ENCODE measurements at regions not wholly inside any gene's neighbourhood (a gene's known extent, or its start where the extent isn't known, plus 50 kb on each side); places are given as distances from the start of the nearest gene placed in this dataset.
"Not testable (repeated sequence)": the region's sequence is repeated elsewhere in the genome, so short reads cannot be mapped to it uniquely, and the experiment has no call there.

DNA sequence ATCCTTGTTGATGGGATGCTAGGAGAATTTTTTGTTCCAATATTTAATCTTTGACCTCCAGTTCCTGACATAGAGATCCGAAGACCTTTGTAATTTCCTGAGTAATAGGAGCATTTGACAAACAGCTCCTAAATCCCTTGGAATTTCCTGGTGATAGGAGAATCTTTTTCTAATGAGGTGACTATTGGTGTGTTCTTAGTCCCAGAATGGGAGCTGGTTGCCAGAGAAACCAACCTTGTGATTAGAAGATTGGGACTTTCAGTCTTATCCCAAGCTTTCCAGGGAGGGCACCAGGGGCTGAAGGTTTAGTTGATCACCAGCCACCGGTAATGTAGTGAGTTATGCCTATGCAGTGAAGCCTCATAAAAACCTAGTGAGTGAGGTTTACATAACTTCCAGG lies 170.9 kb downstream of the KDM5D start:
- no peaks in the 10 kb centered on the region for H3K27me3 Mint-ChIP-seq
- H3K36me3 Mint-ChIP-seq (ENCODE audit: low read depth): peaks cover 32% of the 10 kb centered on the region

DNA sequence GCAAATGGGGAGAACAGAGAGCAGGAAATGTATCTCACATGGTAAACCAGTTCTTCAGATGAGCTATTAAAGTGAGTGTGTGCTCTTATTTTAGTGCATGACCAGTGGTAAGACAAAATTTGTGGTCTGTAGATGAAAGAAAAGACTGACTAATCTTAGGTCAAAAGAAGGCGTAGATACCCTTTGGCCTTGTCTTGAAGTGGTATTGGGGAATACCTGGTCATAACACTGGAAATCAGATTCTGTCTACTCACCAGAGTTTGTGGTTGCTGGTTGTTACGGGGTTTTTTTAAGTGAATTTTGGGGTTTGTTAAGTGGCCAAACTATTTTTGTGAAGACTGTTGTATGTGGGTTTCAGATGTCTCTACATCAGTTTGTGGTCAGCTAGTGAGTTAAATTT lies 173.5 kb downstream of the KDM5D start:
- Mint-ChIP-seq H3K9me3 (no peaks in the 10 kb centered on the region), H3K27me3 (no peaks in the 10 kb centered on the region), H3K36me3 (ENCODE audit: low read depth) (peaks cover 29% of the 10 kb centered on the region), H3K27ac (no peak overlapping the region), H3K4me3 (peak overlapping the region; percentile 61), H3K4me1 (peaks cover 46% of the 10 kb centered on the region)
- POLR2A ChIA-PET: no interaction called here
- CTCF ChIA-PET: no interaction called here
- no peak for DNase-seq

More for the DNA sequence above, 170.9 kb downstream of the KDM5D start:
- POLR2A ChIA-PET: no interaction called here
- Mint-ChIP-seq H3K4me3 (no peak overlapping the region), H3K27ac (no peak overlapping the region), H3K4me1 (peaks cover 42% of the 10 kb centered on the region), H3K9me3 (no peaks in the 10 kb centered on the region)
- CTCF ChIA-PET: no interaction called here
- DNase-seq: no peak

DNA sequence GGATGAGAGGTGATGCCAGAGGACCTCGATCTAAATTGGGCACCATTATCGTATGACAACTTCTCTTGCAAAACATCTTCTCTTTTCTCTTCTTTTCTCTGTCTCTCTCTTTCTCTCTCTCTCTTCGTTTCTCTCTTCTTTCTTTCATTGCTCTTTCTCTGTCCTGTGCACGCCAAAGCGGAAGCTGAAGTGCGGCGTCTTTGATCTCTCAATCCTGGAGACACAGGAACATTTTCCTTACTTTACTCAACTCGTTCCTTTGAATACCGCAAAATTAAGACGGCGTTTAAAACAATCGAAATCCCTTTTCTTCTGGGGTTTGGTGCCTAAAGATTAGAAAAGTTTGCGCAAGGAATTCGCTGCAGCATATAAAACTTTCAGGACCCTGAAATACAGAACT lies 176.6 kb downstream of the KDM5D start:
- peak overlapping the region; percentile 98 for H3K4me3 Mint-ChIP-seq
- ChIA-PET POLR2A (interaction anchor here (0.5 to 1.3 kb wide), 3 partner anchors 9 to 176 kb away, joined by 3 to 5 read pairs (median 3); partner anchors contain the start of gene KDM5D), CTCF (no interaction called here)
- H3K36me3 Mint-ChIP-seq (ENCODE audit: low read depth): peaks cover 24% of the 10 kb centered on the region
- H3K9me3 Mint-ChIP-seq: no peaks in the 10 kb centered on the region
- H3K27ac Mint-ChIP-seq: peak overlapping the region; percentile 100
- no peaks in the 10 kb centered on the region for H3K27me3 Mint-ChIP-seq
- peaks cover 34% of the 10 kb centered on the region for H3K4me1 Mint-ChIP-seq
- no peak for DNase-seq

DNA sequence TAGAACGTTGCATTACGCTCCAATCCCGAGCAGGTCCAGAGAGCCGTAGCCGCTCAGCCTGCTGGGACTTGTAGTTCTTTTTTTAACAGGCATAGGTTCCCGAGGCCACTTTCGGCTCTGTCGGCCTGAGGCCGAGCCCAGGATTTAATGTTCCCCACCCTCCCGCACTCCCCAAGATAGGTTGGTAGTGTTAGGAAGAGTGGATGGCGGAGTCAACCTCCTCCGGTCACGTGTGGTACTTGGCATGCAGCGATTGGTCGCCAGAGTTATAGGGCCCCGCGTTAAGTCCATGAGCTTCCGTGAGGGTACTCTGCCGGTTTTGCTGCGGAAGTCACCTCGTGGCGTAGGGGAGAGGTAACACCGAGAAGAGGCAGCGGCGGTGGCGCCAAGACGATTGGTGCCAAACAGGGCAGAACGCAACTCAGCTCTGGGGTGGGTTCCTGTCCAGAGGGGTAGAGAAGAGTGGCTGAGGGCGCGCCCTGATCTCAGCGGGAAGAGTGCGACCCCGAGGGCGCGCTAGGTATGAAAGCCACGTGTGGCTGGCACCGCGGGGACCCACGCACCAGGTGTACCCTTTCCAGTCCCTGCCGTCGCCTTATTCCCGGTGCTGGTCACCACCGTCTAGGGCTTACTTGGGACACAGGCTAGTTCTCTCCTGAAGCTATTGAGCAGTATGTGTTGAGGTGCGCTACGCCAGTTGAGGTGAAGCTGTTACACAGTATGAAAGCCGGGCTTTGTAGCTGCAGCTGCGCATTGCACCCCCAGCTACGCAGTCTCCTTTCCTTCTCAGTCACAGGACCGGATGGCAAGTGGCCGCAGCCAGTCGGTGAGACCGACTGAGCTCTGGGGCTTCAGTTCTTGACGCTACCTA lies 177.2 kb downstream of the KDM5D start:
- H3K27ac Mint-ChIP-seq: peak overlapping the region; percentile 100
- CTCF ChIA-PET: no interaction called here
- H3K9me3 Mint-ChIP-seq: no peaks in the 10 kb centered on the region
- peak; percentile 86 for DNase-seq
- POLR2A ChIA-PET: interaction anchor here (0.9 to 1.3 kb wide), 2 partner anchors 64 to 177 kb away, joined by 3 to 5 read pairs; partner anchors contain the start of gene KDM5D
- peaks cover 28% of the 10 kb centered on the region for H3K4me1 Mint-ChIP-seq
- peak overlapping the region; percentile 98 for H3K4me3 Mint-ChIP-seq
- H3K27me3 Mint-ChIP-seq: no peaks in the 10 kb centered on the region
- peaks cover 19% of the 10 kb centered on the region for H3K36me3 Mint-ChIP-seq (ENCODE audit: low read depth)

DNA sequence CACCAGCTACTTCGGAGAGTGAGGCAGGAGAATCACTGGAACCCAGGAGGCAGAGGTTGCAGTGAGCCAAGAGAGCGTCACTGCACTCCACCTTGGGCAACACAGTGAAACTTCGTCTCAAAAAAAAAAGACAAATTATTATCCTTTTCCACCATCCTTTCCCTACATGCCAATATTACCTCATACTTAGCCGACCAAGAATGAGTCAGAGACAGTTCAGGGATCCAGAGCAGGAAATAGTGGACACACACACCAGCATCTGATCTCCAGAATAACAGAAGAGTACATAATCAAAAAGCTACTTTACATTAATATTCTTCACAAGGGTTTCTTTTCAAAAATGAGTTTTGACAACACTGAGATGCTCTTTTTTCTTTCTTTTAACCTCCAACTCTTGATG lies 185.4 kb downstream of the KDM5D start:
- POLR2A ChIA-PET: no interaction called here
- Mint-ChIP-seq H3K9me3 (no peaks in the 10 kb centered on the region), H3K4me1 (no peaks in the 10 kb centered on the region), H3K36me3 (ENCODE audit: low read depth) (no peaks in the 10 kb centered on the region), H3K27ac (no peak overlapping the region), H3K27me3 (no peaks in the 10 kb centered on the region), H3K4me3 (no peak overlapping the region)
- CTCF ChIA-PET: no interaction called here
- no peak for DNase-seq

DNA sequence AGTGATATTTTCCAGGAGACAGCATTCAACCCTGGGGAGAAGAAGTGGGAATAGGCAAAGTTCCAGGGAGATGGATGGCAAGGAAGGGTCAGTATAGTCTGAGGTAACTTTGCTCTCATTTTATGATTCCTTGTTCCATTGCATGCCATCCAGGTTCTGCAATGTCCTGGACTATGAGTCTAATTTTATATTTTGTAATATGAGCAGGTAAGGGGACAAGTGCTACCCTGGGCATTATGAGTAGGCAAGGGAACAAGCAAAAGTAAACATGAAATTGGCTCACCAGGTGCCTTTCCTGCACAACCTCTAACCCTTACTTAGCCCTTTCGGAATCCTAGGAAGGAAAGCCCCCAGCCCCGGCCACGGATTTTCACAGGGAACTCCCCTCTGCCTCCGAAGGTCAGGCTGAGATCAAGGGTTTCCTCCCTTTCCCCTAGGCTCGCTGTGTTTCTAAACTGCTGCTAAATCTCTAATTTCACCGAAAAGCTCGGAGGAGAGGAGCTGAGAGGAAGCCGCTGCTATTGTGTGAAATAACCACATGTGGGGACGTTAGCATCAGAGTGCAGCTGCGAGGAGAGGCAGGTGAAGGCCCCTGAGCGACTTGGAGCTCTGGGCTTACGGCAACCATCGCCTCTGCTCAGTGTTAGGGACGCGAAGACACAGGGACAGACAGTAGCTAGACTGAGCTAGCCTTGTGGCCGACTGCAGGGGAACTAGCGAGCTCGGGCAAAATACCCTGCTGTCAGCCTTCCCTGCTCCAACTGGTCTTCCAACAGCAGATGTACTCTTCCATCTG lies 194.7 kb downstream of the KDM5D start:
- no peaks in the 10 kb centered on the region for H3K27me3 Mint-ChIP-seq
- H3K4me1 Mint-ChIP-seq: peaks cover 6% of the 10 kb centered on the region
- DNase-seq: peak; percentile 6
- no peak overlapping the region for H3K4me3 Mint-ChIP-seq
- H3K9me3 Mint-ChIP-seq: no peaks in the 10 kb centered on the region
- POLR2A ChIA-PET: no interaction called here
- CTCF ChIA-PET: no interaction called here
- no peak overlapping the region for H3K27ac Mint-ChIP-seq
- no peaks in the 10 kb centered on the region for H3K36me3 Mint-ChIP-seq (ENCODE audit: low read depth)

DNA sequence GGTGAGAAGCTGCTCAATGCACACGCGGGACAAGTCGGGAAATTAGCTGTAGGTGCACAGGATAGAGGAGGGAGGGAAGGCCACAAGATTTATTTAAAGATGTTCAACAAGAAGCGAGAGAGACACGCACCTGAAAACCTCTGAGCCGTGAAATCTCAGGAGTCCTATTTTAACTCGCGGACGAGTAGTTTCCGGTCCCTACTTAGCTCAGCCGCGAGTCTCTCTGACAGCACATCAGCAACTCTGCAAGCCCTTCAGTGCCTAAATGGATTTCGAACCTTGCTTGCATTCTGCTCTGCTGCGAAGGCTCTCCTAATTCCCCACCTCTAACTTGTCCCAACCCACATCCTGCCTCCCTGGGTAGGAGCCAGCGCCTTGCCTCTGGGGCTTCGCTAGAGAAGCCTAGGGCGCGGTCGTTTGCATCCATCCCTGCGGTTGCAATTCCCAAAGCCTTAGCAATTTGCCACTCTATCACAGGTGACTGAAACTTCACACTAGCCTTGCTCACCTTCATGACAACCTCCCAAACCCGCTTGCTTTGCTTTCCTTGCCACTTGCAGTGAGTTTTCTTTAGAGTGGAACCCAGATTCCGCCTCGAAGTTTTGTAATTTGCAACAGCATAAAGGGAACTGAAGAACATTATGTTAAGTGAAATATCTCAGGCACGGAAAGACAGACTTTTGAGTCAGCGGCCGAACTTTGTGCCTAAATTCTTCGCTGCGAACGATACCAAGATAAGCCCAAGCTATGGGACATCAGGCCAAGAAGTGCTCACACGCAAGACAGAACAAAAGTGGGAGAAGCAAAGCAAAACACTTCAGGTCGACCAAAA lies 202.8 kb downstream of the KDM5D start:
- H3K27me3 Mint-ChIP-seq: no peaks in the 10 kb centered on the region
- no peaks in the 10 kb centered on the region for H3K36me3 Mint-ChIP-seq (ENCODE audit: low read depth)
- ChIA-PET POLR2A (no interaction called here), CTCF (no interaction called here)
- H3K4me1 Mint-ChIP-seq: no peaks in the 10 kb centered on the region
- H3K4me3 Mint-ChIP-seq: no peak overlapping the region
- no peak for DNase-seq
- H3K9me3 Mint-ChIP-seq: no peaks in the 10 kb centered on the region
- no peak overlapping the region for H3K27ac Mint-ChIP-seq

DNA sequence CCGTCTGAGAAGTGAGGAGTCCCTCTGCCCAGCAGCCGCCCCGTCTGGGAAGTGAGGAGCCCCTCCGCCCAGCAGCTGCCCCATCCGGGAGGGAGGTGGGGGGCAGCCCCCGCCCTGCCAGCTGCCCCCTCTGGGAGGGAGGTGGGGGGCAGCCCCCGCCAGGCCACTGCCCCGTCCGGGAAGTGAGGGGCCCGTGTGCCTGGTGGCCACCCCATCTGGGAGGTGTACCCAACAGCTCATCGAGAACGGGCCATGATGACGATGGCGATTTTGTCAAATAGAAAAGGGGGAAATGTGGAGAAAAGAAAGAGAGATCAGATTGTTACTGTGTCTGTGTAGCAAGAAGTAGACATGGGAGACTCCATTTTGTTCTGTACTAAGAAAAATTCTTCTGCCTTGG lies 208.8 kb downstream of the KDM5D start:
- H3K9me3 Mint-ChIP-seq; DNase-seq; H3K27ac Mint-ChIP-seq; H3K36me3 Mint-ChIP-seq (ENCODE audit: low read depth); H3K27me3 Mint-ChIP-seq; H3K4me3 Mint-ChIP-seq; POLR2A ChIA-PET; CTCF ChIA-PET; H3K4me1 Mint-ChIP-seq: not testable (repeated sequence)

DNA sequence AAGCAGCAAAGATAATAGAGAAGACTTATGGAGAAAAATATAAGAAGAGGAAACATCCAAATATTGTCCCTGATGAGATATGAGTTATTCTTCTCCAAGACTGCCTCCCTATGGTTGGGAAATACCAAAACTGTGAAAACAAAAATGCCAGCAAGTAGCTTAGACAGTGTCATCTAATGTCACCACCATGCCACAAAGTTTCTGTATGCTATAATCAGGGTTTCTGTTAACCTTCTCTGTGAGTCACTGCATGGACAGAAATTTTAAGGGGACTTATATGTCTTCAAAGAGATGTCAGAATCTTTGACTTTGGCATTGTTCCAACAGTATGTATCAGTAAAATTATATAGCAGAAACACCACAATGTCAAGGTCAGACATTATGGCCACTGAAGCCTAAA lies 222.6 kb downstream of the KDM5D start:
- Mint-ChIP-seq H3K27me3 (no peaks in the 10 kb centered on the region), H3K4me1 (peaks cover 11% of the 10 kb centered on the region), H3K9me3 (no peaks in the 10 kb centered on the region), H3K36me3 (ENCODE audit: low read depth) (no peaks in the 10 kb centered on the region), H3K4me3 (no peak overlapping the region), H3K27ac (no peak overlapping the region)
- no peak for DNase-seq
- ChIA-PET POLR2A (no interaction called here), CTCF (no interaction called here)

DNA sequence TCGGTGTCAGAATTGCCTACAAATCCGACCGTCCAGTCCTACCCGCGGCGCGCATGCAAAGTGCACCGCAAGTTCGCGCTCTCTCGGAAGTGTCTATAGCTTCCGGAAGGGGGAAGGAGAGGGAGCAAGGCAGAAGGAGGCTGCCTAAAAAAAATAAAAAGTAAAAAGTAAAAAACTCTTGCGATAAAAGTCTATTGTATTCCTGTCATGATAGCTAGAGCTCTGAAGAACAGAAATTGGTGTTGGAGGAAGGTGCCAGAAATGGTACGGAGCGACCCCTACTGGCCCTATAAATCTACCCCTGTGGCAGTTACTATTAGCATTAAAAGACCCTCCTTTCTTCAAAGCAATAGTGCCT lies 241.5 kb downstream of the KDM5D start:
- Mint-ChIP-seq H3K9me3 (no peaks in the 10 kb centered on the region), H3K27me3 (no peaks in the 10 kb centered on the region), H3K4me3 (peak overlapping the region; percentile 86), H3K36me3 (ENCODE audit: low read depth) (peaks cover 3% of the 10 kb centered on the region), H3K4me1 (peaks cover 38% of the 10 kb centered on the region), H3K27ac (peak overlapping the region; percentile 95)
- ChIA-PET POLR2A (interaction anchor here (0.8 kb wide), 1 partner anchor 64 kb away, joined by 3 read pairs; no protein-coding TSS in a partner anchor), CTCF (no interaction called here)
- DNase-seq: peak; percentile 29

DNA sequence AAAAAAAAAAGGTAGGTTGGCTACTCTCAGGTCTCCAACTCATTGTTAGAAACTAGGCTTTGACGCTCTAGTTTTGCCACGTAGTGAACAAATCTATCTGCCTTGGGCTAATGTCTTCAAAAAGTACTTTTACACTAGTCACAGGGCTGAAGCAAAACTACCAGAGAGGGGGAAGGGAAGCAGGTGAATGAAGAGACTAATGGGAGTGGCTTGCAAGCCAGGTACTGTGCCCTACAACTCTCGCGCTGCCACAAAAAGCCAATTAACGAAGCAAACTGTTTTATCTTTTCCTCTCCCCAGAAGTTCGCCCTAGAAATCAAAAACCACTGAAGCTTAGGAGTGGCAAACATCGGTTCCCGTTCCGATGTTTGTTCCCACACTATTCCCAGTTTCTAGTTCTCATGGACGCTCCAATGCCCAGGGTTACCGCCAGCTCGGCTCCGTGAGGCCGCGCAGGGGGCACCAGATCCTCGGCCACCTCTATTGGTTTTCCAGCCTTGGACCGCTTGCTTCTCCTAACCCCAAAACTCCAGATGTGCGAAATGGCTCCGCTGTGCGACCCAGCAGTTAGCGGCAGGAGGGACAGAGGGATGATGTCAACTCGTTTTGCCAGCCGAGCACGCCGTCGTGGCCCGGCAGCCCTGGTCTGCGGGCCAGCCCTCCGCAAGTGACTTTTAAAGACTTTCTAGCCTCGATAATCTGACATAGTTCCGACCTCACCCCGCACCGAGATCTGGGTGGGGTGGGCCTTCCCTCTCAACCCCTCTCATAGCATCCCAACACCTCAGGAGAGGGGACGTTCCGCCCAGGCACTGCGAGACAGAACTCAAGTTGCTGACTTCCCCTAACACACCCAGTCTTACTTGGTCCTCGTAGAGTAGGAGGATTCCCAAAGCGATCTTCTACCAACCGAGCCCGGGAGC lies 242.1 kb downstream of the KDM5D start:
- Mint-ChIP-seq H3K4me1 (peaks cover 43% of the 10 kb centered on the region), H3K27me3 (no peaks in the 10 kb centered on the region), H3K36me3 (ENCODE audit: low read depth) (peaks cover 3% of the 10 kb centered on the region), H3K9me3 (no peaks in the 10 kb centered on the region), H3K4me3 (peak overlapping the region; percentile 86), H3K27ac (peak overlapping the region; percentile 95)
- ChIA-PET CTCF (no interaction called here), POLR2A (interaction anchor here (0.8 kb wide), 1 partner anchor 65 kb away, joined by 3 read pairs; no protein-coding TSS in a partner anchor)
- DNase-seq: peak; percentile 17

DNA sequence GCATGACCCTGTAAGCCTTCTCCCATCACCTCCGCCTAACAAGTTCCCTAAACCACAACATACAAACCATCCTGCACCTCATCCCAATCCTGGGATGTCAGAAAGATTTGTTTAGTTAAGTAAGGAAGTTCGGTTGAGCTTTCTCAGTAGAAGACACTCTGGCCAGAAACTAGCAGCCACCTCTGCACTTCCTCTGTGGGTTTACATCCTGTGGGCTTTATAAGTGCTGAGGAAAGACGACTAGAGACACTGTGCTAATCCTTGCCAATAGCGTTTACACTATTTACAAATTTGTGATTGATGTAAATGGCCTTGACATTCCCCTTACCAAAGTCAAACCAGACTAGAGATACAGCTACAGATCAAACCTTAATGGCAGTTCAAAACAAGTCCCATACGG lies 246.0 kb downstream of the KDM5D start:
- POLR2A ChIA-PET: interaction anchor here (0.6 kb wide), 1 partner anchor 65 kb away, joined by 3 read pairs; no protein-coding TSS in a partner anchor

More for the DNA sequence above, 246.0 kb downstream of the KDM5D start:
- H3K36me3 Mint-ChIP-seq (ENCODE audit: low read depth): peaks cover 14% of the 10 kb centered on the region
- no peaks in the 10 kb centered on the region for H3K9me3 Mint-ChIP-seq
- DNase-seq: peak; percentile 16
- peak overlapping the region; percentile 65 for H3K4me3 Mint-ChIP-seq
- peak overlapping the region; percentile 82 for H3K27ac Mint-ChIP-seq
- H3K4me1 Mint-ChIP-seq: peaks cover 48% of the 10 kb centered on the region
- H3K27me3 Mint-ChIP-seq: no peaks in the 10 kb centered on the region
- CTCF ChIA-PET: no interaction called here

All from activated CD4-positive, alpha-beta T cell treated with anti-CD3 and anti-CD28 coated beads, Interleukin-2, amount 10 ng/mL, durations not matched to agents 7 days and 5 days (primary cell).